WI38 (cell line): ENCODE measurements at regions not wholly inside any gene's neighbourhood (a gene's known extent, or its start where the extent isn't known, plus 50 kb on each side); places are given as distances from the start of the nearest gene placed in this dataset.

Experiments used
- H3K4me3 ChIP-seq: 2 replicates; pipeline ENCODE4 v1.5.1; 2011; ENCODE audit warnings: low read depth, mild to moderate bottlenecking, control low read depth, low read length
- CTCF ChIP-seq: IDR thresholded peaks from 2 replicates; pipeline ENCODE4 v1.5.1; 2012; ENCODE audit warnings: low read depth, mild to moderate bottlenecking, control low read depth, low read length

- H3K4me3 ChIP-seq: no peak overlapping the region
- TF ChIP-seq CTCF: no peak
These were observed 300.3 kb downstream of the TTLL7 start for GRCh38 chr1:83698644-83699043.

GRCh38 chr1:83697961-83698360 is 301.0 kb downstream of the TTLL7 start:
- TF ChIP-seq CTCF: no peak
- H3K4me3 ChIP-seq: no peak overlapping the region

DNA sequence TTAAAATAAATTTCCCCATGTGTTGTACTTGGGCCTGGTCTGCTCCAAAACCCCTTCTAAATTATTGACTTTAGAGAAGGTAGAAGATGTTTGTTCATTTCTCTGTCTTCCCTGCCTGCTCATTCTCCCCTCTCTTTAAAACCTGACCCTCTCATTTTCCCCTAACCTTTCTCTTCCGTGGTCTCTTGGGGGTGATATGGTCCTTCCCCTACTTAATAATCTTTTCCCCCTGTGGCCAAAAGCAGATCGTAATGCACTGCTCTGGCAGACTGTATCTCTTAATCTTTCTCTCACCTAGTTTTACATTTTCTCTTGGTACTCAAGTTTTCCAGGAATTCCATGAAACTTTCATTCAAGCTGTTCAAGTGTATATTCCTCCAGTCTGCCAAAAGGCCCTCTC is 301.7 kb downstream of the TTLL7 start:
- TF ChIP-seq CTCF: no peak
- H3K4me3 ChIP-seq: no peak overlapping the region

- no peak overlapping the region for H3K4me3 ChIP-seq
- no peak for TF ChIP-seq CTCF
These were observed 304.5 kb downstream of the TTLL7 start for GRCh38 chr1:83694449-83694848.

- no peak overlapping the region for H3K4me3 ChIP-seq
- no peak for TF ChIP-seq CTCF
These were observed 305.4 kb downstream of the TTLL7 start for GRCh38 chr1:83693427-83694126.

DNA sequence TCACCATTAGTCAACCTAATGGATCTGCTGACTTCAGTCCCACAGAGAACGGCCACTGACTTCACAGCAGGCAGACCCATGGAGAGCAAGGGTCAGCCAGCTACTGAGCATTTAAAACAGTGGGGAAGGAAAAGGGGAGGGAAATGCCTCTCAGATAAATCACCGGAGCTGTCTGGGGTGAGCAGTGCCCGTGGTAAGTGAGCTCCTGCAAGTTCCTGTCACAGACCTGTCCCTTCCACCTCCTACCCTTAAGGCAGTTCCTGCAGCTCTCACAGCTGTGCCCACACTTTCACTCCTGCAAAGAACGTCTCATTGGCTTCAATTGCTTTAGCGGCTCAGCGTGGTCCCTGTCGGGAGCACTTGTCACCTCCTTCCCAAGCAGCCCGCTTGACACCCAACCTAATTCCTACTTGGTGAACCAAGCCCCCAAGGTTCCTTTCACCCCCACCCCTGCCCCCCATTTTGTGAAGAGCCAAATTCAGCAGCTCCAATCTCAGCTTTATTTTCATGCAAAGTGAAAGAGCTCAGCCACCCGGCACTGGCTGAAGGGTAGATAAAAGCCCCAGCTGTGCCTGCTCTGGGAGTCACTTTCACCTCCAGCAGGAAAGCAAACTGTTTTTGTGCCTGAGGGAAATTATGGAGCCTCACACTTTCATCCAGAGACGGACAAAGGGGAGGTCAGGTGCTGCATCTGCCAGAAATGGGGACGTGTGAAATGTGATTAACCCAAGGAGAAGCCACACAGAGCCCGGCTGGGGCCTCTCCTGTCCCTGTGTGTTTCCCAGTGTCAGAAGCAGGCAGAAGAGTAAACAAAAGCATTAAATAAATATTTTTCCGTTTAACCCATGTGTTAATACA is 306.2 kb downstream of the TTLL7 start:
- no peak overlapping the region for H3K4me3 ChIP-seq

More for the DNA sequence above, 306.2 kb downstream of the TTLL7 start:
- TF ChIP-seq CTCF: no peak
